ENCODE measurements at regions not wholly inside any gene's neighbourhood (a gene's known extent, or its start where the extent isn't known, plus 50 kb on each side); places are given as distances from the start of the nearest gene placed in this dataset.

DNA sequence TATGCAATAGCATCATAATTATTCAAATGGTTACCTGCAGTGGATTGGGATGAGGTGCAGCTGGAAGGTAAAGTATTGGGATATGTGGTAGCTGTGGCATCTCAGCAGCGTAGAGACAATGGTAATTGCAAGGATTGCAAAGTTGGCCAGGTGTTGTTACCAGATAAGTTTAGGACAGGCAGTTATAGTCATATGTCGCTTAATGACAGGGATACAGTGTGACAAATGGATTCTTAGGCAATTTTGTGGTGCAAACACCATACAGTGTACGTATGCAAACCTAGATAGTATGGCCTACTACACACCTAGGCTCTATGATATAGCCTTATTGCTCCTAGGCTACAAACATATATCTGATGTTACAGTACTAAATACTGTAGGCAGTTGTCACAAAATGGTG lies 163.5 kb upstream of the LYZL2 start:
- Histone ChIP-seq H3K36me3 (replicated peaks) (no peaks in the 10 kb centered on the region), H3K27ac (no peak overlapping the region), H3K27me3 (replicated peaks) (no peaks in the 10 kb centered on the region), H3K4me3 (ENCODE audit: low read depth, low read length) (no peak overlapping the region)
- TF ChIP-seq, protein P1, sequence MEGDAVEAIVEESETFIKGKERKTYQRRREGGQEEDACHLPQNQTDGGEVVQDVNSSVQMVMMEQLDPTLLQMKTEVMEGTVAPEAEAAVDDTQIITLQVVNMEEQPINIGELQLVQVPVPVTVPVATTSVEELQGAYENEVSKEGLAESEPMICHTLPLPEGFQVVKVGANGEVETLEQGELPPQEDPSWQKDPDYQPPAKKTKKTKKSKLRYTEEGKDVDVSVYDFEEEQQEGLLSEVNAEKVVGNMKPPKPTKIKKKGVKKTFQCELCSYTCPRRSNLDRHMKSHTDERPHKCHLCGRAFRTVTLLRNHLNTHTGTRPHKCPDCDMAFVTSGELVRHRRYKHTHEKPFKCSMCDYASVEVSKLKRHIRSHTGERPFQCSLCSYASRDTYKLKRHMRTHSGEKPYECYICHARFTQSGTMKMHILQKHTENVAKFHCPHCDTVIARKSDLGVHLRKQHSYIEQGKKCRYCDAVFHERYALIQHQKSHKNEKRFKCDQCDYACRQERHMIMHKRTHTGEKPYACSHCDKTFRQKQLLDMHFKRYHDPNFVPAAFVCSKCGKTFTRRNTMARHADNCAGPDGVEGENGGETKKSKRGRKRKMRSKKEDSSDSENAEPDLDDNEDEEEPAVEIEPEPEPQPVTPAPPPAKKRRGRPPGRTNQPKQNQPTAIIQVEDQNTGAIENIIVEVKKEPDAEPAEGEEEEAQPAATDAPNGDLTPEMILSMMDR (IDR thresholded peaks at IDR 0.05; ENCODE audit: low read depth, low read length, missing control alignments), result no peak
- DNase-seq, result no peak
- in situ Hi-C loops (cut with HindIII; ENCODE audit: low pct_ligation_motif_present, low sequenced_read_pairs), result no loop called here

DNA sequence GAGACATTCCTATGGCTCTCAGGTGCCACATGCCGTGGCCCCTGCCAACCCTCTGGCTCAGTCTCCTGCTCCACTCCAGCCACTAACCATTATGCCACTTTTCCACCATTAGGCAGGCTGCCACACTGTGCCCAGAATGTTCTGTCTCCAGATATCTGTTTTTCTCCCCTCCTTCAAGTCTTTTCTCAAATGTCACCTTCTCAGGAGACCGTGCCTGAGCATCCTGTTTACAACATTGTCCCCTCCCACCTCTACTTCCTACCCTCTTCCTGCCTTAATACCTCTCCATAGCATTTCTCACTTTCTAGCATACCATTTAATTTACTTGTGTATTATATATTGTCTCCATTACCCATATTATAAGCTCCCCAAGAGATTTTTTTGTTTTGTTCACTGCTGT lies 162.5 kb upstream of the LYZL2 start:
- DNase-seq, result no peak
- no peak overlapping the region for H3K4me3 ChIP-seq (ENCODE audit: low read depth, low read length)
- in situ Hi-C loops (cut with HindIII; ENCODE audit: low pct_ligation_motif_present, low sequenced_read_pairs), result no loop called here
- TF ChIP-seq, protein P1 (IDR thresholded peaks at IDR 0.05; ENCODE audit: low read depth, low read length, missing control alignments), result no peak
- H3K27ac ChIP-seq, result no peak overlapping the region
- no peaks in the 10 kb centered on the region for H3K27me3 ChIP-seq (replicated peaks)
- no peaks in the 10 kb centered on the region for H3K36me3 ChIP-seq (replicated peaks)

DNA sequence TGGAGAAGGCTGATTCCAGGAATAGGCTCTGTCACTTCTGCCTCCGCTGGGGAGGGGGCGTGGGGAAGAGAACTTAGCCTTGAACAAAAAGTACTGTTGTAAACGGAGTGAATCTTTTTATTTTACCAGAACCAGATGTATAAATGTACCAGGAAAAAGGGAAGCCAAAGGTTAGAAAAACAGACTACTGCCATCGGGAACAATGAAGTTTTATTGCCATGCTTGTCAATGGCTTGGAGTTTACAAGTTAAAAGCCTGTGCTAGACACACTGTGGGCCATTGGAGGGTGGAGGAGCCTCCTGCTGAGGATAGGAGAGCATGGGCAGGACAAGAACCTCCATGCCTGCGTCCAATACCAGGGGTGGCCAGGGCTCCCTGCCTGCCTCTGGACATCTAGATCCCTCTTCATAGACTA lies 161.7 kb upstream of the LYZL2 start:
- Histone ChIP-seq H3K27me3 (replicated peaks) (no peaks in the 10 kb centered on the region), H3K36me3 (replicated peaks) (no peaks in the 10 kb centered on the region), H3K4me3 (ENCODE audit: low read depth, low read length) (no peak overlapping the region), H3K27ac (no peak overlapping the region)
- TF ChIP-seq, protein P1 (IDR thresholded peaks at IDR 0.05; ENCODE audit: low read depth, low read length, missing control alignments), result no peak
- in situ Hi-C loops (cut with HindIII; ENCODE audit: low pct_ligation_motif_present, low sequenced_read_pairs), result no loop called here
- no peak for DNase-seq

DNA sequence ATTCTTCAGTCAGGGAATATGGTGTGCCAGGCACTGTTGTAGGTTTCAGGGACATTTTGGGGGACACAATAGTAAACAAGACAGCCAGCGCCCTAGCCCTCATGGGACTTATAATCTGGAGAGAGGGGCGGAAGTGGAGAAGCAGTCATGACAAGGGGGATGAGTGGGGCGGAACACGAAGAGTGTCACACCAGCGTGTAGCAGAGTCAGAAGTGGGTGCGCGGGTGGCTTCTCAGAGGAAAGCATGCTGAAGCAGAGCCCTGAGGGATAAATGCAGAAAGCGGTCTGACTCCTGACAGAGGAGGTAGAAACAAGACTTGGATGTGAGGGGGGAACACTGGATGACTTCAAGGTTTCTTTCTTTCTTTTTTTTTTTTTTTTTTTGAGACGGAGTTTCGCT lies 160.3 kb upstream of the LYZL2 start:
- no peaks in the 10 kb centered on the region for H3K27me3 ChIP-seq (replicated peaks)
- H3K36me3 ChIP-seq (replicated peaks), result no peaks in the 10 kb centered on the region
- DNase-seq, result no peak
- no peak overlapping the region for H3K27ac ChIP-seq
- H3K4me3 ChIP-seq (ENCODE audit: low read depth, low read length), result no peak overlapping the region
- TF ChIP-seq, protein P1 (IDR thresholded peaks at IDR 0.05; ENCODE audit: low read depth, low read length, missing control alignments), result no peak
- in situ Hi-C loops (cut with HindIII; ENCODE audit: low pct_ligation_motif_present, low sequenced_read_pairs), result no loop called here

DNA sequence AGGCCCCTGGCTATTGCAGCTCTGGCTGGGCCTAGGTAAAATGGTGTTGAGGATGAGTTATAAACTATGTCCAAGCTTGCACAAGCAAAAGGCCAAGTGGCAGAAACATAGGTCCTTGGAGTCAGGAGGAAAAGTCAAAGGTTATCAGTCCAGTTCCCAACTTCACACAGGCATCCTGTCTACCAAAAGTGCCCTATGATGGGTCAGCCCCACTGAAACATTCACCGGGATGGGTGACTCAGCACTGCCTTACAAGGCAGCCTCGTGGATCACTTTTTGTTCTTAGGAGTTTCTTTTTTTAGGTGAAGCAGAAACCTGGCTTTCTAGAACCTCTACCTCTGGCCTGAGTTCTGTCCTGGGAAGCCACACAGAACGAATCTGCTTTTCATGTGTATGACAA lies 158.8 kb upstream of the LYZL2 start:
- DNase-seq, result no peak
- no peaks in the 10 kb centered on the region for H3K27me3 ChIP-seq (replicated peaks)
- TF ChIP-seq, protein P1 (IDR thresholded peaks at IDR 0.05; ENCODE audit: low read depth, low read length, missing control alignments), result no peak
- no peak overlapping the region for H3K4me3 ChIP-seq (ENCODE audit: low read depth, low read length)
- H3K27ac ChIP-seq, result no peak overlapping the region
- no peaks in the 10 kb centered on the region for H3K36me3 ChIP-seq (replicated peaks)
- in situ Hi-C loops (cut with HindIII; ENCODE audit: low pct_ligation_motif_present, low sequenced_read_pairs), result no loop called here

DNA sequence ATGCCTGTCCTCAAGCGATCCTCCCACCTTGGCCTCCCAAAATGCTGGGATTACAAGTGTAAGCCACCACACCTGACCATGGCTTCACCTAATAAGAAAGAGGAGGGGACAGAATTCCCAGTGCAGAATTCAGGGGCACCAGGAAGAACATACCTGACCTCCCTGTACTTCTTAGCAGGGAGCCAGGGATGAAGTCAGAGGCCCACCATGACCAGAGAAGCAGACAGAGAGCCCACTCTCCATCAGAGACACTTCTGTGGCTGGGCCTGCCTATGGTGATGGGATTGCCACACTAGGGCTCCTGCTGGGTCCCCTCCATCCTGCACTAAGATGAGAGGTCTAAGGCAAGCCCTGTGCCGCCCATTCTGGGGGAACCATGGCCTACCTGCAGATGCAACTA lies 157.4 kb upstream of the LYZL2 start:
- Histone ChIP-seq H3K4me3 (ENCODE audit: low read depth, low read length) (no peak overlapping the region), H3K27ac (no peak overlapping the region), H3K36me3 (replicated peaks) (no peaks in the 10 kb centered on the region), H3K27me3 (replicated peaks) (no peaks in the 10 kb centered on the region)
- in situ Hi-C loops (cut with HindIII; ENCODE audit: low pct_ligation_motif_present, low sequenced_read_pairs), result no loop called here
- TF ChIP-seq, protein P1 (IDR thresholded peaks at IDR 0.05; ENCODE audit: low read depth, low read length, missing control alignments), result no peak
- no peak for DNase-seq

All from brain microvascular endothelial cell (primary cell).